GM13977 (cell line): ENCODE measurements at regions not wholly inside any gene's neighbourhood (a gene's known extent, or its start where the extent isn't known, plus 50 kb on each side); places are given as distances from the start of the nearest gene placed in this dataset.

Experiments used
- DNase-seq: peaks from one replicate; pipeline ENCODE4 v3.0.0; 2012; ENCODE audit warnings: low spot score
- CTCF ChIP-seq: IDR thresholded peaks from 2 replicates; pipeline ENCODE4 v1.5.1; 2012; ENCODE audit warnings: mild to moderate bottlenecking, control low read depth; ENCODE audit not compliant: insufficient read depth; ENCODE audit errors: extremely low read depth, missing control alignments
- in situ Hi-C: fragments of 300-500 bp; cut with MboI; formaldehyde crosslinking; loops from one replicate; pipeline ENCODE4 v1.12.0; 2022; ENCODE audit warnings: low sequenced_read_pairs, low pct_unique_long_range_greater_than_20kb, mixed read lengths, inconsistent platforms; ENCODE audit not compliant: unreplicated experiment

GRCh38 chr4:116092961-116093360 lies 979.5 kb upstream of the NDST4 start:
- in situ Hi-C loops: no loop called here
- no peak for DNase-seq
- TF ChIP-seq CTCF: no peak

DNA sequence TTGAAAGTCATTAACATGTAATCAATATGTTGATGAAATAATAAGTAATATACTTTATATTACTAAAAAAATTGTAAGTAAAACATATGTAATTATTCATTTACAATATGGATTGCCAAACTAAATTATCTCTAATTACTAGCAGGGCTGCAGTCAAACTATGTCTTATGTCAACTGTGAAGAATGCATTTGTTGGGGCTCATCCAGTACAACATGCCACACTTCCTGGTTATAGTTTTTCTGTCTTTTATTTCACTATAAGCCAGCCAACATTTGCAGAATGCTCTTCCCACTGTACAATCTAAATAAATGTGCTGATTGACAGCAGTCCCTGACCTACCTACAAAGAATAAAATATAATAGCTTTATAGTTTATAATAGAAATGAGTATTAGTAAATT lies 975.4 kb upstream of the NDST4 start:
- in situ Hi-C loops: no loop called here
- no peak for DNase-seq

DNA sequence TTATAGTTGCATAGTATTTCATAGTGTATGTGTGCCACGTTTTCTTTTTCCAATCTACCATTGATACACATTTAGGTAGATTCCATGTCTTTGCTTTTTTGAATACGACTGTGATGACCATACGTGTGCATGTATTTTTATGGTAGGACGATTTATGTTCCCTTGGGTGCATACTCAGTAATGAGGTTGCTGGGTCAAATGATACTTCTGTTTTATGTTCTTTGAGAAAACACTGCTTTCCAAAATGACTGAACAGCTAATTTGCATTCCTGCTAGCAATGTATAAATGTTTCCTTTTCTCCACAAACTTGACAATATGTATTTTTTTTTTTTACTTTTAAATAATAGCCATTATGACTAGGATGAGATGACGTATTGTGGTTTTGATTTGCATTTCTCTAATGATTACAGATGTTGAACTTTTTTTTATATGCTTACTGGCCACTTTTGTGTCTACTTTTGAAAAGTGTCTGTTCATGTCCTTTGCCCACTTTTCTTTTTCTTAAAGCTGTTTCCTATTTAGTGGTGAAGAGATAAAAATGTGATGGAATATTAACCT lies 969.5 kb upstream of the NDST4 start:
- TF ChIP-seq CTCF: no peak
- no peak for DNase-seq
- in situ Hi-C loops: no loop called here

More for the DNA sequence above, 975.4 kb upstream of the NDST4 start:
- TF ChIP-seq CTCF: no peak

DNA sequence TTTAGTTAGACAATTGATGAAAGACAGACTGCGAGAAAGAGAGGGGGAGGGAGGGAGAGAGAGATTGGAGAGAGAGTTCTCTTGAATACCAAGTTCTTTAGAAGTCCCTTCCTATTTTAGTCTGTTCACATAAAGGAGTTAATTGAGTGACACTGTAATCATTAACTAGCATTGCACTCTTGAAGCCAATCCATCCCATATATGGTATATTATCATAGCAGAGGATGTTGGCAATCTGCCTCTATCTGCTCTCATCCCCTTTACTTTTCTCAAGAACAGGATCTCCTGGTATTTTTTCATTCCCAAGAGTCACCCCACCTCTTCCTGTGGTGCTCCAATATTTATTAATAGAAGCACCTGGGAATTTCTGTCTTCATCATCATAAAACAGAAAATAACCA lies 959.6 kb upstream of the NDST4 start:
- in situ Hi-C loops: no loop called here
- no peak for DNase-seq
- no peak for TF ChIP-seq CTCF

DNA sequence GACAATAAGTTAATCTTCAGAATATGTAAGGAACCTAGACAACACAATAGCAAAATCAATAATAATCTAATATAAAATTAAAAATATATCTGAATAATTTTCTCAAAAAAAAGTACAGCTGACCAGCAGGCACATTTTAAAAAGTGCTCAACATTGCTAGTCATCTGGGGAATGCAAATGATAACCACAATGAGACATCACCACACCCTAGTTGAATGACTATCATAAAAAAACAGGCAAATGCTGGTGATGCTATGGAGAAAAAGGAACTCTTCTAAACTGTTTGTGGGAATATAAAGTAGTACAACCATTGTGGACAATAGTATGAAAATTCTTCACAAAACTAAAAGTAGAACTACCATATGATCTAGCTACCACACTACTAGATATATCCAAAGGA lies 956.9 kb upstream of the NDST4 start:
- no peak for DNase-seq
- no peak for TF ChIP-seq CTCF
- in situ Hi-C loops: no loop called here

- TF ChIP-seq CTCF: no peak
- in situ Hi-C loops: no loop called here
These were observed 953.4 kb upstream of the NDST4 start for GRCh38 chr4:116066711-116067245.

More at GRCh38 chr4:116066711-116067245, 953.4 kb upstream of the NDST4 start:
- no peak for DNase-seq
